Osteocyte (in vitro differentiated cells): ENCODE measurements at regions not wholly inside any gene's neighbourhood (a gene's known extent, or its start where the extent isn't known, plus 50 kb on each side); places are given as distances from the start of the nearest gene placed in this dataset.
"Not testable (repeated sequence)": the region's sequence is repeated elsewhere in the genome, so short reads cannot be mapped to it uniquely, and the experiment has no call there.

Experiments used
- DNase-seq: peaks from one replicate; pipeline ENCODE4 v3.0.0; 2021; ENCODE audit warnings: mixed read lengths; ENCODE audit not compliant: unreplicated experiment; ENCODE audit errors: extremely low spot score
- H3K27ac Mint-ChIP-seq: one replicate; pipeline ENCODE4 v1.8.0; 2021; ENCODE audit warnings: mild to moderate bottlenecking, mixed read lengths; ENCODE audit not compliant: unreplicated experiment
- H3K27me3 Mint-ChIP-seq: one replicate; pipeline ENCODE4 v1.8.0; 2021; ENCODE audit warnings: mixed read lengths; ENCODE audit not compliant: unreplicated experiment
- H3K36me3 Mint-ChIP-seq: one replicate; pipeline ENCODE4 v1.8.0; 2021; ENCODE audit warnings: mixed read lengths; ENCODE audit not compliant: unreplicated experiment
- H3K4me1 Mint-ChIP-seq: one replicate; pipeline ENCODE4 v1.8.0; 2021; ENCODE audit warnings: mixed read lengths; ENCODE audit not compliant: unreplicated experiment
- H3K4me3 Mint-ChIP-seq: one replicate; pipeline ENCODE4 v1.8.0; 2021; ENCODE audit warnings: mild to moderate bottlenecking, moderate library complexity, mixed read lengths; ENCODE audit not compliant: unreplicated experiment
- H3K9me3 Mint-ChIP-seq: one replicate; pipeline ENCODE4 v1.8.0; 2021; ENCODE audit warnings: mixed read lengths; ENCODE audit not compliant: unreplicated experiment
- TF ChIP-seq, protein P1 (sequence below): fragments of 200-600 bp; sonication (generic); IDR thresholded peaks from 2 replicates; pipeline ENCODE4 v1.5.0; 2021; ENCODE audit warnings: antibody characterized with exemption, mild to moderate bottlenecking, moderate library complexity

DNA sequence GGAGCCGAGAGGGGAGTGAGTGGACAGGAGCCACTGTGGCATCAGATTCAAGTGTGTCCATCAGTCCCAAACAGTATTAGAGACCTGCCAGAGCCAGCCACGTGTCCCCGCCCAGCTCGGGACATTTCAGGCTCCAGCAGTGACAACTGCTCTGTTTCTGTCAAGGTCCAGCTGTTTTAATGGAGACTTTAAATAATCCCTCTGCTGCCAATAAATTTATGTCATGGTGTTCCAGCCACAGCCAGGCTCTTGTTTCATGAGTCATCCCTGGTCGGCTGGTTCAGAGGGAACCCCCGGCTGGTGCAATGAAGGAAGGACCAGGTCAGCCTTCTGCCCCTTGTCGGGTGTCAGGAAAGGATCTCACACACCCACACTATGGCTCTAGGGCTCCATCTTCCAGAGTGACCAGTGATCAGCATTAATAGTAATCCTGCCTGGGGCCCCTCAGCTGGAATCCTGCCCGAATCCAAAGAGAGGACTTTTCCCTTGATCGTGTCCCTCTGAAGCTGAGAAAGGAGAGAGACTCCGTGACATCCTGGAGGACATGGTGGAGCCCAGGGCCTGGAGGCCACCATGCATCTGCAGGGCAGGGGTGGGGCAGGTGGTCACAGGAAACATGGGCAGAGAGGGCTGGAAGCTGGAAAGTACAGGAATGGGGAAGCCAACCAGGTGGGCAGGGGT is 197.3 kb downstream of the MATN1 start:
- no peaks in the 10 kb centered on the region for H3K4me1 Mint-ChIP-seq
- DNase-seq: peak; percentile 73
- no peaks in the 10 kb centered on the region for H3K36me3 Mint-ChIP-seq
- H3K4me3 Mint-ChIP-seq: no peak overlapping the region
- H3K27me3 Mint-ChIP-seq: no peaks in the 10 kb centered on the region
- no peak overlapping the region for H3K27ac Mint-ChIP-seq
- H3K9me3 Mint-ChIP-seq: no peaks in the 10 kb centered on the region
- TF ChIP-seq, protein P1, sequence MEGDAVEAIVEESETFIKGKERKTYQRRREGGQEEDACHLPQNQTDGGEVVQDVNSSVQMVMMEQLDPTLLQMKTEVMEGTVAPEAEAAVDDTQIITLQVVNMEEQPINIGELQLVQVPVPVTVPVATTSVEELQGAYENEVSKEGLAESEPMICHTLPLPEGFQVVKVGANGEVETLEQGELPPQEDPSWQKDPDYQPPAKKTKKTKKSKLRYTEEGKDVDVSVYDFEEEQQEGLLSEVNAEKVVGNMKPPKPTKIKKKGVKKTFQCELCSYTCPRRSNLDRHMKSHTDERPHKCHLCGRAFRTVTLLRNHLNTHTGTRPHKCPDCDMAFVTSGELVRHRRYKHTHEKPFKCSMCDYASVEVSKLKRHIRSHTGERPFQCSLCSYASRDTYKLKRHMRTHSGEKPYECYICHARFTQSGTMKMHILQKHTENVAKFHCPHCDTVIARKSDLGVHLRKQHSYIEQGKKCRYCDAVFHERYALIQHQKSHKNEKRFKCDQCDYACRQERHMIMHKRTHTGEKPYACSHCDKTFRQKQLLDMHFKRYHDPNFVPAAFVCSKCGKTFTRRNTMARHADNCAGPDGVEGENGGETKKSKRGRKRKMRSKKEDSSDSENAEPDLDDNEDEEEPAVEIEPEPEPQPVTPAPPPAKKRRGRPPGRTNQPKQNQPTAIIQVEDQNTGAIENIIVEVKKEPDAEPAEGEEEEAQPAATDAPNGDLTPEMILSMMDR: no peak

DNA sequence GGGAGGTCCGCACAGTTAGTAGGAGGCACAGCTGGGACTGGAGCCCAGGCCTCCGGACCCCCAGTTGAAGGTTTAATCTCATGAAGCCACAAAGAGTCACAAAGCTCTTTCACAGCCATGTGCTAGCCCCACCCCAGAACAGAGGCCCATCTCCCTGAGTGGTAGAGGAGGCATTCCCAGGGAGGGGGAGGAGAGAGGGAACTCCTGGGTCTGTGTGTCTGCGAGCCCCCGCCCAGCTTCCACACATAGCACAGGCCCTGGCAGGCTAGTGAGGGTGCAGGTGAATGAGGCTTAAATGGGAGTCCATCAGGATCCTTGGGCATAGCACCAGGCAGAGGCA is 197.8 kb downstream of the MATN1 start:
- no peaks in the 10 kb centered on the region for H3K27me3 Mint-ChIP-seq
- no peaks in the 10 kb centered on the region for H3K4me1 Mint-ChIP-seq
- TF ChIP-seq, protein P1: no peak
- no peaks in the 10 kb centered on the region for H3K36me3 Mint-ChIP-seq
- H3K9me3 Mint-ChIP-seq: no peaks in the 10 kb centered on the region
- no peak overlapping the region for H3K27ac Mint-ChIP-seq
- DNase-seq: peak; percentile 68
- no peak overlapping the region for H3K4me3 Mint-ChIP-seq

DNA sequence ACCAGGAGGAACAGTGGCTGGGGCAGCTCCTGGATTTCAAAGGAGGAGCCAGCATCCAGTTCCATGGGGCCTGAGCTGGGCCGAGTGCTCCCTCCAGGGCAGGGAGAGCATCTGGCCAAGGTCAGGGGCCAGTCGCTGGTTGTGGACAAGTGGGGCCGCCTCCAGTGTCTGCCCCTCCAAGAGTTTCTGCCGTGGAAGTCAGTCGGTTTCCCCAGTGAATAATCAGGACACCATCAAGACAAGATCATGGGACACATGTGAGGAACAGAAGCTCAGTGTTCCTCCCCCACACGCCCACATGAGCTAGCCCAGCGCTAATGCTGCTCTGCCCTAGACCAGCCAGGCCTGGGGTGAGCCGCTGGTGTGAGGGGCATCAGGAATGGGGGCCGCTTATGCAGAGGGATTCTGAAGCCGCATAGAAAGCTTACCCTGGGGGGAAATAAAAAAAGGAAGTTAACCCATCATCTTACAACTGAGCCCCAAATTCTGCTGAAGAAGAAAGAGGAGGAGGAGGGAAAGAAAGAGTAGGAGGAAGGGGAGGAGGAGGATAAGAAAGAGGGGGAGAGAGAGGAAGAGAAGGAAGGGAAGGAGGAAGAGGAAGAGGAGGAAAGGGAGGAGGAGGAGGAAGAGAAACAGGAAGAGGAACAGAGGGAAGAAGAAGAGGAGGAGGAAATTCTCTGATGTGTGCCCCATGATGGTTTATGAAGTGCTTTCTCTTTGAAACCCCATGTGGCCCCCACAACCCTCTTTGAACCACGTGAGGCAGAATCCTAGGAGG is 198.4 kb downstream of the MATN1 start:
- no peaks in the 10 kb centered on the region for H3K4me1 Mint-ChIP-seq
- no peaks in the 10 kb centered on the region for H3K9me3 Mint-ChIP-seq
- H3K36me3 Mint-ChIP-seq: no peaks in the 10 kb centered on the region
- TF ChIP-seq, protein P1: no peak
- H3K4me3 Mint-ChIP-seq: no peak overlapping the region
- peak; percentile 66 for DNase-seq
- H3K27ac Mint-ChIP-seq: no peak overlapping the region
- H3K27me3 Mint-ChIP-seq: no peaks in the 10 kb centered on the region

DNA sequence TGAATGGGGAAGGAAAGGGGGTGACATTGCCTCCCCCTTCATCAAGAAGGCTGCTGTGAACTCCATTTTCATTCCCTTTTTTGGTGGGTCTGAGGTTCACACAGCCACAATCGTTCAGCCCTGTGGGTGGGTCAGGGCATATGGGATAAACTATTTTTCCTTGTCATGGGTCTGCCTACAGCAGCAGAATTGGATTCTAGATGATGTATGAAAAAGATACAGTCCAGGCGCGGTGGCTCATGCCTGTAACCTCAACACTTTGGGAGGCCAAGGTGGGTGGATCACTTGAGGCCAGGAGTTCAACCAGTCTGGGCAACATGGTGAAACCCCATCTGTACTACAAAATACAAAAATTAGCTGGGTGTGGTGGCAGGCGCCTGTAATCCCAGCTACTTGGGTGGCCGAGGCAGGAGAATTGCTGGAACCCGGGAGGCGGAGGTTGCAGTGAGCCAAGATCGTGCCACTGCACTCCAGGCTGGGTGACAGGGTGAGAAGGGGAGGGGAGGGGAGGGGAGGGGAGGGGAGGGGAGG is 199.3 kb downstream of the MATN1 start:
- H3K27me3 Mint-ChIP-seq, H3K27ac Mint-ChIP-seq, H3K4me3 Mint-ChIP-seq, H3K36me3 Mint-ChIP-seq, H3K4me1 Mint-ChIP-seq, H3K9me3 Mint-ChIP-seq: not testable (repeated sequence)
- peak; percentile 57 for DNase-seq

DNA sequence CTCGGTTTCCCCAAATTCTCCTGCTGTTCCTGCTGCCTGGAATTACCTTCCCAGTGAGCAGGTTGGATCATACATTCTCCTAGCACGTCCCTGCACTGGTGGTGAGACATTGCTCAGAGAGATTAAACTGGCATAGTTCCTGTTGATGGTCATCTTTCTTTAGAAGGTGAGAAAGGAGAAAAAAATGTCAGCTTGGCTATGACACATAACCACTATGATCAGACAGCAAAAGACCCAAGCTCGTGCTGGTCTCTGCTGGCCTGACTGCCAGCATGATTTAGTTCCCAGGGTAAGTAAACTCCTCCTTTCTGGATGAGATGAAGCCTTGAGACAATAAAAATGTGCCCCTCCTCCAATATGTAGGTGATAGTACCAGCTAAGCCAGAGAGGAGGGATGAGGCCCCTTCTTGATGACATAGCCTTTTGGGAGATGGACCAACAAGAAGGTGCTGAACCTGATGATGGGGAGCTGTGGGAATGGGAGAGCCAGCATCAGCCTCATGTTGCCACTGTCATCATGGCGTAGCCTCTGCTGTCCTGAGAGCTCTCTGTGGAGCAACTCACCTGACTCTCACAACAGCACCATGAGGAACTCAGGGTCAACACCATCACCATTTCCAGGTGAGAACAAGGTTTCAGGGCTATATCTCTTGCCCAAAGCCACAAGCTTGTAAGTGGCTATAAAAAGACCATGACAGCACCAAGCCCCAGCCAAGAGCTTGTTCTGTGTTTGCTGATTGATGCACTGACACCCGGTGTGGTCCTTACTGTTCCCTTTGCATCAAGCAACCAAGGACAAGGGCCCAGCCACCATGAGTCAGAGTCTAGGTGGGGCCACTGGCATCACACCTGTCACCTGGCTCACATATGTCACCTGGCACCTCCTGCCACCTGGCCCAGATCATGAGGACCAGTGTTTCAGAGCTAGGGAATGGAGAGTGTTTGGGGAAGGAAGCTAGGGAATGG is 200.0 kb downstream of the MATN1 start:
- H3K36me3 Mint-ChIP-seq: no peaks in the 10 kb centered on the region
- no peak overlapping the region for H3K4me3 Mint-ChIP-seq
- no peaks in the 10 kb centered on the region for H3K9me3 Mint-ChIP-seq
- TF ChIP-seq, protein P1: no peak
- peak; percentile 49 for DNase-seq
- H3K27me3 Mint-ChIP-seq: no peaks in the 10 kb centered on the region
- no peak overlapping the region for H3K27ac Mint-ChIP-seq
- no peaks in the 10 kb centered on the region for H3K4me1 Mint-ChIP-seq
